ENCODE measurements at regions not wholly inside any gene's neighbourhood (a gene's known extent, or its start where the extent isn't known, plus 50 kb on each side); places are given as distances from the start of the nearest gene placed in this dataset.

GRCh38 chr20:11797156-11797555, 120.5 kb upstream of the BTBD3 start:
- H3K9me3 Mint-ChIP-seq = no peaks in the 10 kb centered on the region
- no peak for DNase-seq

GRCh38 chr20:11799281-11799684, 118.4 kb upstream of the BTBD3 start:
- H3K4me3 Mint-ChIP-seq = no peak overlapping the region
- POLR2A ChIA-PET = no interaction called here
- H3K36me3 Mint-ChIP-seq (ENCODE audit: low read depth) = no peaks in the 10 kb centered on the region
- no peaks in the 10 kb centered on the region for H3K9me3 Mint-ChIP-seq
- H3K4me1 Mint-ChIP-seq = no peaks in the 10 kb centered on the region
- no peak for DNase-seq
- no peak overlapping the region for H3K27ac Mint-ChIP-seq
- CTCF ChIA-PET = interaction anchor here (1.0 kb wide), 1 partner anchor 14 kb away, joined by 3 read pairs; no protein-coding TSS in a partner anchor
- H3K27me3 Mint-ChIP-seq = no peaks in the 10 kb centered on the region

More at GRCh38 chr20:11797156-11797555, 120.5 kb upstream of the BTBD3 start:
- Mint-ChIP-seq H3K4me3 (no peak overlapping the region), H3K27ac (no peak overlapping the region), H3K36me3 (ENCODE audit: low read depth) (no peaks in the 10 kb centered on the region), H3K4me1 (no peaks in the 10 kb centered on the region), H3K27me3 (no peaks in the 10 kb centered on the region)
- ChIA-PET POLR2A (no interaction called here), CTCF (no interaction called here)

- H3K4me1 Mint-ChIP-seq = no peaks in the 10 kb centered on the region
- no peaks in the 10 kb centered on the region for H3K9me3 Mint-ChIP-seq
- H3K27ac Mint-ChIP-seq = no peak overlapping the region
- H3K36me3 Mint-ChIP-seq (ENCODE audit: low read depth) = no peaks in the 10 kb centered on the region
- no peaks in the 10 kb centered on the region for H3K27me3 Mint-ChIP-seq
- no peak overlapping the region for H3K4me3 Mint-ChIP-seq
- POLR2A ChIA-PET = no interaction called here
- CTCF ChIA-PET = no interaction called here
- DNase-seq = no peak
These were observed 110.3 kb upstream of the BTBD3 start for GRCh38 chr20:11807054-11808048.

DNA sequence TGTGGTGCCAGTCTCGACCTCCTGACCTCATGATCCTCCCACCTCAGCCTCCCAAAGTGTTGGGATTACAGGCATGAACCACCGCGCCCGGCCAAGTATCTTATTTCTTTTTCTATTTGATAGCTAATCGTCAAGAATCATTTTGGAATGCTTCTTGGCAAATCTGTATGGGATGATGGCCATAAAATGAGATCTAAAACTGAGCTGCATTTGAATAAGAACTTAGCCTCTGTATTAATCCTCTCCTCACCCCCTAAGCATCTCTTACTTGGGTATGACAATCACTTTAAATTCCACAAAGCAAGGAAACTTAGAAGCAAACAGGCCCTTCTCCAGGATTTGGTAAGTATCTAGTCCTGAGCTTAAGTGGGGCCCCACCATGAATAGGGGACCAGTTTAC, 108.9 kb upstream of the BTBD3 start:
- CTCF ChIA-PET = no interaction called here
- no peak for DNase-seq
- H3K27ac Mint-ChIP-seq = no peak overlapping the region
- H3K36me3 Mint-ChIP-seq (ENCODE audit: low read depth) = no peaks in the 10 kb centered on the region
- H3K4me3 Mint-ChIP-seq = no peak overlapping the region
- no peaks in the 10 kb centered on the region for H3K27me3 Mint-ChIP-seq
- H3K9me3 Mint-ChIP-seq = no peaks in the 10 kb centered on the region
- POLR2A ChIA-PET = no interaction called here
- H3K4me1 Mint-ChIP-seq = no peaks in the 10 kb centered on the region

DNA sequence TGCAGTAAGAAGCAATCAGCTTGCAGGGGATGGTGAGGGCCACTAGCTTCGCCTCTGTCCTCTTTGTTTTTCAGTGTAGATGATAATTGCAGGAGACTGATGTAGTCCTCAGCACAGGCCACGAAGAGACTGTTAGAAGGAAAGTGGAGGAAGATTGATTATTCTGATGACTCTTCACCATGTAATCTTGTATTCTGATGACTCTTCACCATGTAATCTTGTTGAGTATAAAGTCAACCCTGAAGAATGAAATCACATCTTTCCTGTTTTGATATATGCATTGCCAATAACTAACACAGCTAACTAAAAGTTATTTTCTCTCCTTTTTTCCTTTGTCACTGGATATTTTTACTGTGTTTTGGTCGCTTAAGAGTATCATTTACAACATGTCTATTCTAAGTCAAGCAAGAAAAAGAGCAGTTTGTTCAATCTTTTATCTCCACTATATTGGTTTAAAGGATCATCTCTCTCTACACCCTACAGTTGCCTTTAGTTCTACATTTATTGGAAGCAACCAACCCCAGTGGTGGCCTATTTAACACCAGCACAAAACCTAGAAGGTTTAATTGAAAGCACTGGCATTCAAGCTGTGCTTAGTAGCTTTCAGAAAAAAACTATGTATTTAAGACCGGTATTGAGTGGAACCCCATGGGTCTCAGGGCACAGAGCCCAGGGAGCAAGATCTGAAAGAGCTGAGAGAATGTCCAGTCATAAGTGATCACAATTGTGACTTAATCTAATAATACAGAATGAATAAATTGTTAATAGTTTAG, 107.2 kb upstream of the BTBD3 start:
- no peaks in the 10 kb centered on the region for H3K4me1 Mint-ChIP-seq
- POLR2A ChIA-PET = no interaction called here

GRCh38 chr20:11813106-11813890, 104.4 kb upstream of the BTBD3 start:
- POLR2A ChIA-PET = no interaction called here

More for the DNA sequence above, 107.2 kb upstream of the BTBD3 start:
- Mint-ChIP-seq H3K27ac (no peak overlapping the region), H3K27me3 (no peaks in the 10 kb centered on the region), H3K36me3 (ENCODE audit: low read depth) (no peaks in the 10 kb centered on the region), H3K4me3 (no peak overlapping the region), H3K9me3 (no peaks in the 10 kb centered on the region)
- CTCF ChIA-PET = no interaction called here
- DNase-seq = no peak

DNA sequence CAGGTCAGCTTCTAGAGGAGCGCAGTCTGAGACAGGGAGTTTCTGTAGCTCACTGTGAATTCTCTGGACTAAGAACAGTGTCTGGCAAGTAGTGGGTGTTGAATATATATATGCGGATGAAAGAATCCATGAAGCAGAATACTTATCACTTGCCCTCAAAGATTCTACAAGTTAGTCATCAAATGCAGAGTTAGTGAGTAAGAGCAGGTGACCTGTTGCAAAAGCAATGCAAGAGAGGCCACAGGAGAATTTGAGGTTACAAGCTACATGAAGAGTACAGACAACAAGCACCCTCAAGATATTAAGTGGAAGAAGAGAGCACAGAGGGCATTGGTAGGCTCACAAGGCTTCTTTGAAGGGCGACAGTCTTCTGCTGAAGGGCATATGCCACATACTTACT, 103.4 kb upstream of the BTBD3 start:
- Mint-ChIP-seq H3K27ac (no peak overlapping the region), H3K4me1 (no peaks in the 10 kb centered on the region), H3K36me3 (ENCODE audit: low read depth) (no peaks in the 10 kb centered on the region), H3K4me3 (no peak overlapping the region), H3K9me3 (no peaks in the 10 kb centered on the region), H3K27me3 (no peaks in the 10 kb centered on the region)
- ChIA-PET CTCF (no interaction called here), POLR2A (no interaction called here)
- no peak for DNase-seq

More at GRCh38 chr20:11813106-11813890, 104.4 kb upstream of the BTBD3 start:
- Mint-ChIP-seq H3K4me3 (no peak overlapping the region), H3K36me3 (ENCODE audit: low read depth) (no peaks in the 10 kb centered on the region), H3K9me3 (no peaks in the 10 kb centered on the region), H3K27ac (no peak overlapping the region), H3K4me1 (no peaks in the 10 kb centered on the region), H3K27me3 (no peaks in the 10 kb centered on the region)
- DNase-seq = no peak
- CTCF ChIA-PET = no interaction called here

DNA sequence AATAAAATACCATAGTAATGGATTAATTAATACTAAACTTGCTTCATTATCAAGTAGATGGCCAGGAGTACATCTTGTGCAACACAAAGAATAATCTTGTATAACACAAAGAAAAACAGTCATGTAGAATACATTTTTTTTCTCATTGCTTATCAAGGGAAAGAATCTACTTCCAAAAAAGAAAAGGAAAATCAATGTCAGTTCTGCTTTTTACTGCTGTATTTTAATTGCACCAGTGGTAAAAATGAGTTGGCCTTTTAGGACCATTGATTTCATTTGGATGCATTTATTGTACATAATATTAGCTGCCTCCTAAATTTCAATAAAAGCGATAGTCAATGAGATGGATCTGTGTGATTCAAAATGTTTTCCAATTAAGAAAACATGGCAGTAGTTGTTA, 96.9 kb upstream of the BTBD3 start:
- Mint-ChIP-seq H3K27me3 (no peaks in the 10 kb centered on the region), H3K4me3 (no peak overlapping the region), H3K4me1 (no peaks in the 10 kb centered on the region), H3K9me3 (no peaks in the 10 kb centered on the region), H3K27ac (no peak overlapping the region), H3K36me3 (ENCODE audit: low read depth) (no peaks in the 10 kb centered on the region)
- ChIA-PET CTCF (no interaction called here), POLR2A (no interaction called here)
- no peak for DNase-seq

GRCh38 chr20:11822540-11822794, 95.2 kb upstream of the BTBD3 start:
- Mint-ChIP-seq H3K27me3 (no peaks in the 10 kb centered on the region), H3K36me3 (ENCODE audit: low read depth) (no peaks in the 10 kb centered on the region), H3K27ac (no peak overlapping the region), H3K4me3 (no peak overlapping the region), H3K9me3 (no peaks in the 10 kb centered on the region), H3K4me1 (no peaks in the 10 kb centered on the region)
- no peak for DNase-seq
- ChIA-PET POLR2A (no interaction called here), CTCF (no interaction called here)

DNA sequence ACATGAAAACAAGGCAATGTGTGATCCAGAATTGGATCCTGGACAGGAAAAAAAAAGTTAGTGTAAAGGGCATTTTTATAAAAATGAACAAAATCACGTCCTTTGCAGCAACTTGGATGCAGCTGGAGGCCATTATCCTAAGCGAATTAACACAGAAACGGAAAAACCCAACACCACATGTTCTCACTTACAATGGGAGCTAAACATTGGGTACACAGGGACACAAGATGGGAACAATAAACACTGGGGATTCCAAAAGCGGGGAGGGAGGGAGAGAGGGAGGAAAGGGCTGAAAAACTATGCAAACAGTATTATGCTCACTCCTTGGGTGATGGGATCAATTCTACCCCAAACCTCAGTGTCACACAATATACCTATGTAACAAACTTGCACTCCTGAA, 91.4 kb upstream of the BTBD3 start:
- no peaks in the 10 kb centered on the region for H3K4me1 Mint-ChIP-seq
- ChIA-PET CTCF (no interaction called here), POLR2A (no interaction called here)
- H3K4me3 Mint-ChIP-seq = no peak overlapping the region
- DNase-seq = no peak
- H3K27me3 Mint-ChIP-seq = no peaks in the 10 kb centered on the region
- H3K9me3 Mint-ChIP-seq = no peaks in the 10 kb centered on the region
- H3K27ac Mint-ChIP-seq = no peak overlapping the region
- H3K36me3 Mint-ChIP-seq (ENCODE audit: low read depth) = no peaks in the 10 kb centered on the region

- no peaks in the 10 kb centered on the region for H3K9me3 Mint-ChIP-seq
- H3K4me3 Mint-ChIP-seq = no peak overlapping the region
- ChIA-PET CTCF (no interaction called here), POLR2A (no interaction called here)
- H3K36me3 Mint-ChIP-seq (ENCODE audit: low read depth) = no peaks in the 10 kb centered on the region
- DNase-seq = no peak
- H3K4me1 Mint-ChIP-seq = no peaks in the 10 kb centered on the region
- H3K27me3 Mint-ChIP-seq = no peaks in the 10 kb centered on the region
- no peak overlapping the region for H3K27ac Mint-ChIP-seq
These were observed 85.3 kb upstream of the BTBD3 start for GRCh38 chr20:11832397-11832796.

DNA sequence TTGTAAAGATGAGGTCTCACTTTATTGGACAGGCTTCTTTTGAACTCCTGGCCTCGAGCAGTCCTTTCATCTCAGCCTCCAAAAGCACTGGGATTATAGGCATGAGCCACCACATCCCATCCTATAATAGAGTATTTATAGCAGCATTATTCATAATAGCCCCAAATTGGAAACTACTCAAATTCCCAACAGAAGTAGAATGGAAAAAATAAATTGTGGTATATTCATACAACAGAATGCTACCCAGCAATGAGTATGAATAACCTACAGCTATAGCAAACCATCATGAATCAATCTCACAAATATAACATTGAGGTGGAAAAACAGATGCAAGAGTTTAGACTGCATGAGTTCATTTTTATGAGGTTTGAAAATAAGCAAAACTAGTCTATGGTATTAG, 84.8 kb upstream of the BTBD3 start:
- no peaks in the 10 kb centered on the region for H3K9me3 Mint-ChIP-seq
- POLR2A ChIA-PET = no interaction called here
- H3K4me3 Mint-ChIP-seq = no peak overlapping the region
- no peaks in the 10 kb centered on the region for H3K27me3 Mint-ChIP-seq
- CTCF ChIA-PET = no interaction called here
- no peak for DNase-seq
- no peaks in the 10 kb centered on the region for H3K4me1 Mint-ChIP-seq
- H3K36me3 Mint-ChIP-seq (ENCODE audit: low read depth) = no peaks in the 10 kb centered on the region
- no peak overlapping the region for H3K27ac Mint-ChIP-seq

DNA sequence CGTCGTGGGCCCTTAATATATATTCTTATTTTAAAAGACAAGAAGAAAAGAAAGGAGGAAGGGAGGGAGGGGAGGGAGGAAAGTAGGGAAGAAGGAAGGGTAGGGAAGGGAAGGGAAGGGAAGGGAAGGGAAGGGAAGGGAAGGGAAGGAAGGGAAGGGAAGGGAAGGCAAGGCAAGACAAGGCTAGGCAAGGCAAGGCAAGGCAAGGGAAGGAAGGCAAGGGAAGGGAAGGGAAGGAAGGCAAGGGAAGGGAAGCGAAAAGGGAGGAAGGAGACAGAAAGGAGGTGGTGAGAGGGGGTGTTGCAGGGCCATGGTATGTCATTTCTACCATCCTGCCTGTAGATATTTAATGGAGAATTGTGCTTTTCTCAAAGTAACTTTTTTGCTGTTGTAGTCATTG, 83.9 kb upstream of the BTBD3 start:
- ChIA-PET POLR2A (no interaction called here), CTCF (no interaction called here)
- Mint-ChIP-seq H3K27ac (no peak overlapping the region), H3K9me3 (no peaks in the 10 kb centered on the region), H3K4me1 (no peaks in the 10 kb centered on the region), H3K4me3 (no peak overlapping the region), H3K27me3 (no peaks in the 10 kb centered on the region), H3K36me3 (ENCODE audit: low read depth) (no peaks in the 10 kb centered on the region)
- DNase-seq = no peak

Data from activated CD4-positive, alpha-beta T cell treated with anti-CD3 and anti-CD28 coated beads, Interleukin-2, amount 10 ng/mL, durations not matched to agents 7 days and 5 days (primary cell).